Nephron (organoid): ENCODE measurements at regions not wholly inside any gene's neighbourhood (a gene's known extent, or its start where the extent isn't known, plus 50 kb on each side); places are given as distances from the start of the nearest gene placed in this dataset.

Experiments
- H3K27ac Mint-ChIP-seq, 3 experiments: 2 replicates each; pipeline ENCODE4 v1.8.0; 2020; ENCODE audit warnings: mixed read lengths in 3 of 3, mild to moderate bottlenecking in 2 of 3, moderate library complexity in 1 of 3
- H3K27me3 Mint-ChIP-seq: 2 replicates; pipeline ENCODE4 v1.8.0; 2021; ENCODE audit warnings: low read depth, mild to moderate bottlenecking, moderate library complexity, mixed read lengths
- H3K36me3 Mint-ChIP-seq: 2 replicates; pipeline ENCODE4 v1.8.0; 2020; ENCODE audit warnings: low read depth, mixed read lengths
- H3K4me1 Mint-ChIP-seq: 2 replicates; pipeline ENCODE4 v1.8.0; 2020; ENCODE audit warnings: mixed read lengths
- H3K4me3 Mint-ChIP-seq, 3 experiments: 2 replicates each; pipeline ENCODE4 v1.8.0; 2020; ENCODE audit warnings: mild to moderate bottlenecking in 3 of 3, mixed read lengths in 3 of 3, moderate library complexity in 2 of 3
- H3K9me3 Mint-ChIP-seq: 2 replicates; pipeline ENCODE4 v1.8.0; 2020; ENCODE audit warnings: mixed read lengths
- CTCF ChIP-seq, 3 experiments: fragments of 200-600 bp; sonication (generic); IDR thresholded peaks; one replicate each; pipeline ENCODE4 v1.5.0; 2021; ENCODE audit warnings: antibody characterized with exemption in 3 of 3; ENCODE audit not compliant: unreplicated experiment in 3 of 3

- no peaks in the 10 kb centered on the region for H3K36me3 Mint-ChIP-seq
- H3K27ac Mint-ChIP-seq = no peak overlapping the region
- no peak for TF ChIP-seq CTCF (IDR thresholded peaks at IDR 0.05; ENCODE audit: unreplicated experiment in 3 of 3)
- H3K27me3 Mint-ChIP-seq = no peaks in the 10 kb centered on the region
- no peak overlapping the region for H3K4me3 Mint-ChIP-seq
- H3K9me3 Mint-ChIP-seq = no peaks in the 10 kb centered on the region
- H3K4me1 Mint-ChIP-seq = no peaks in the 10 kb centered on the region
Measured at GRCh38 chrX:4878640-4879039, 1165.2 kb upstream of the PRKX start.

- no peak for TF ChIP-seq CTCF (IDR thresholded peaks at IDR 0.05; ENCODE audit: unreplicated experiment in 3 of 3)
- no peaks in the 10 kb centered on the region for H3K9me3 Mint-ChIP-seq
- no peaks in the 10 kb centered on the region for H3K4me1 Mint-ChIP-seq
- H3K27ac Mint-ChIP-seq = no peak overlapping the region
- no peak overlapping the region for H3K4me3 Mint-ChIP-seq
- H3K36me3 Mint-ChIP-seq = no peaks in the 10 kb centered on the region
- H3K27me3 Mint-ChIP-seq = no peaks in the 10 kb centered on the region
Measured at GRCh38 chrX:4876268-4876667, 1162.8 kb upstream of the PRKX start.

GRCh38 chrX:4851534-4851933 lies 1138.1 kb upstream of the PRKX start:
- no peak overlapping the region for H3K4me3 Mint-ChIP-seq
- no peaks in the 10 kb centered on the region for H3K36me3 Mint-ChIP-seq
- H3K4me1 Mint-ChIP-seq = no peaks in the 10 kb centered on the region
- H3K9me3 Mint-ChIP-seq = peaks cover 2% of the 10 kb centered on the region
- TF ChIP-seq CTCF (IDR thresholded peaks at IDR 0.05; ENCODE audit: unreplicated experiment in 3 of 3) = no peak
- no peak overlapping the region for H3K27ac Mint-ChIP-seq
- peaks cover 4% of the 10 kb centered on the region for H3K27me3 Mint-ChIP-seq

- Mint-ChIP-seq H3K27ac (no peak overlapping the region), H3K36me3 (no peaks in the 10 kb centered on the region), H3K4me3 (no peak overlapping the region), H3K4me1 (no peaks in the 10 kb centered on the region), H3K27me3 (peaks cover 4% of the 10 kb centered on the region), H3K9me3 (peaks cover 2% of the 10 kb centered on the region)
- TF ChIP-seq CTCF (IDR thresholded peaks at IDR 0.05; ENCODE audit: unreplicated experiment in 3 of 3) = no peak
Measured at GRCh38 chrX:4850312-4850711, 1136.9 kb upstream of the PRKX start.

GRCh38 chrX:4844376-4844775 lies 1130.9 kb upstream of the PRKX start:
- no peak overlapping the region for H3K4me3 Mint-ChIP-seq
- H3K27me3 Mint-ChIP-seq = peaks cover 4% of the 10 kb centered on the region
- H3K4me1 Mint-ChIP-seq = no peaks in the 10 kb centered on the region
- H3K9me3 Mint-ChIP-seq = peaks cover 2% of the 10 kb centered on the region
- H3K36me3 Mint-ChIP-seq = no peaks in the 10 kb centered on the region
- TF ChIP-seq CTCF (IDR thresholded peaks at IDR 0.05; ENCODE audit: unreplicated experiment in 3 of 3) = no peak
- no peak overlapping the region for H3K27ac Mint-ChIP-seq

GRCh38 chrX:4841216-4841745 lies 1127.8 kb upstream of the PRKX start:
- Mint-ChIP-seq H3K9me3 (no peaks in the 10 kb centered on the region), H3K27ac (no peak overlapping the region), H3K36me3 (no peaks in the 10 kb centered on the region), H3K4me3 (no peak overlapping the region), H3K27me3 (no peaks in the 10 kb centered on the region), H3K4me1 (no peaks in the 10 kb centered on the region)
- no peak for TF ChIP-seq CTCF (IDR thresholded peaks at IDR 0.05; ENCODE audit: unreplicated experiment in 3 of 3)
